OCI-LY7 (cell line): ENCODE measurements at regions not wholly inside any gene's neighbourhood (a gene's known extent, or its start where the extent isn't known, plus 50 kb on each side); places are given as distances from the start of the nearest gene placed in this dataset.

Experiments
- BruUV-seq: library from RNA; stranded (reverse); fragments of 400-500 nt; replicated peaks from 2 replicates; lab custom pipeline; 2021; lab: Mats Ljungman, UMichigan
- CTCF ChIA-PET: fragments of 300-600 bp; sonication (Branson Sonifier 250); formaldehyde crosslinking; loops from one replicate; lab custom pipeline; 2022; ENCODE audit warnings: antibody characterized with exemption; ENCODE audit not compliant: unreplicated experiment; lab: Charles Lee
- POLR2A ChIA-PET: fragments of 300-600 bp; sonication (Branson Sonifier 250); formaldehyde crosslinking; loops from one replicate; lab custom pipeline; 2022; ENCODE audit warnings: antibody characterized with exemption; lab: Charles Lee
- DNase-seq: peaks from one replicate; pipeline ENCODE4 v3.0.0-alpha.2; 2015; ENCODE audit warnings: low spot score
- H2AFZ ChIP-seq: fragments of 200-600 bp; sonication (generic), shearing (Covaris generic); 2 replicates; pipeline ENCODE4 v1.6.1; 2014; ENCODE audit warnings: mild to moderate bottlenecking, antibody characterized with exemption, low read length, moderate library complexity
- H3K27ac ChIP-seq: fragments of 200-600 bp; sonication (generic); 2 replicates; pipeline ENCODE4 v1.5.1; 2014; ENCODE audit warnings: mixed run types, low read depth, mild to moderate bottlenecking, moderate library complexity, low read length, inconsistent platforms; ENCODE audit not compliant: poor library complexity, severe bottlenecking
- H3K36me3 ChIP-seq: fragments of 200-600 bp; sonication (generic); 2 replicates; pipeline ENCODE4 v1.6.1; 2014; ENCODE audit warnings: mild to moderate bottlenecking, antibody characterized with exemption, low read length, moderate library complexity, mixed read lengths; ENCODE audit not compliant: insufficient read depth
- H3K4me1 ChIP-seq: fragments of 200-600 bp; sonication (generic); 2 replicates; pipeline ENCODE4 v1.5.1; 2014; ENCODE audit warnings: mild to moderate bottlenecking, low read length; ENCODE audit not compliant: insufficient read depth, poor library complexity, severe bottlenecking
- H3K4me2 ChIP-seq: fragments of 200-600 bp; sonication (generic); 2 replicates; pipeline ENCODE4 v1.6.1; 2014; ENCODE audit warnings: mild to moderate bottlenecking, low read length
- H3K4me3 ChIP-seq: fragments of 200-600 bp; sonication (generic); 2 replicates; pipeline ENCODE4 v1.5.1; 2014; ENCODE audit warnings: mild to moderate bottlenecking, low read depth, low read length; ENCODE audit not compliant: poor library complexity, severe bottlenecking
- H3K79me2 ChIP-seq: fragments of 200-600 bp; sonication (generic); 2 replicates; pipeline ENCODE4 v1.6.1; 2016; ENCODE audit warnings: low read depth, mild to moderate bottlenecking, low read length, moderate library complexity, mixed read lengths; ENCODE audit not compliant: insufficient read depth
- H3K9me2 ChIP-seq: fragments of 200-600 bp; sonication (generic); 2 replicates; pipeline ENCODE4 v1.6.1; 2016; ENCODE audit warnings: mild to moderate bottlenecking, low read length, mixed read lengths; ENCODE audit not compliant: insufficient read depth
- H3K9me3 ChIP-seq: fragments of 200-600 bp; sonication (generic); 2 replicates; pipeline ENCODE4 v1.6.1; 2014; ENCODE audit warnings: mild to moderate bottlenecking, mixed run types, low read length, mixed read lengths
- H4K20me1 ChIP-seq: fragments of 200-600 bp; sonication (generic); 2 replicates; pipeline ENCODE4 v1.6.1; 2014; ENCODE audit warnings: mild to moderate bottlenecking, antibody characterized with exemption, low read length, moderate library complexity, mixed read lengths; ENCODE audit not compliant: insufficient read depth
- CTCF ChIP-seq: fragments of 200-600 bp; sonication (generic); conservative IDR thresholded peaks from 2 replicates; pipeline ENCODE4 v1.5.1; 2014; ENCODE audit warnings: mild to moderate bottlenecking, antibody characterized with exemption, low read length, moderate library complexity, mixed read lengths
- EZH2phosphoT487 ChIP-seq: fragments of 200-600 bp; sonication (generic); IDR thresholded peaks from 2 replicates; pipeline ENCODE4 v1.6.1; 2018; ENCODE audit warnings: low read depth, borderline replicate concordance, mild to moderate bottlenecking, mixed run types, antibody characterized with exemption, low read length, moderate library complexity, mixed read lengths
- intact Hi-C: fragments of 100-400 bp; cut with micrococcal nuclease; formaldehyde crosslinking; loops from one replicate; pipeline ENCODE4 v1.10.0; 2022; ENCODE audit not compliant: unreplicated experiment

DNA sequence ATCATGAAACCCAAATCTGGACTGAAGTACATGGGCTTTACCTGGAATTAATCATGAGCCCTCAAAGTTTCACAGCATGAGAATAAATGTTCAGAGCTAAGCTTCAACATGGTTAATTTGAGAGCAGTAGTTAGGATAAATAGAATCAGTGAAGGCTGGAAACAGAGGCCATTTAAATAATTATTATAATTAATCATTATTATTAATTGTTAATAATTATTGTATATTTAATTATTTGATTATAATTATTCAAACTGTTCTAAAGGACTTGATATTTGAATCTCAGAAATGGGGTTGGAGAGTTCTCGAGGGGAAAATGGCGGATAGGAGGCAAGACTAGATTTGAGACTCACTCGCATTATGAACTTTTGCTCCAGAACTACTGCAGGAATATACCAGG, 119.6 kb upstream of the ITGA1 start:
- Histone ChIP-seq H3K79me2 (no peaks in the 10 kb centered on the region), H4K20me1 (no peaks in the 10 kb centered on the region), H3K4me3 (no peak overlapping the region), H3K4me1 (no peaks in the 10 kb centered on the region), H3K9me3 (no peaks in the 10 kb centered on the region), H3K9me2 (no peaks in the 10 kb centered on the region), H3K36me3 (no peaks in the 10 kb centered on the region), H3K27ac (no peak overlapping the region), H3K4me2 (no peak overlapping the region), H2AFZ (no peak overlapping the region)
- CTCF ChIA-PET: no interaction called here
- no peak for DNase-seq
- POLR2A ChIA-PET: no interaction called here
- TF ChIP-seq EZH2phosphoT487 (no peak), CTCF (no peak)
- intact Hi-C loops: no loop called here
- no TSS peak for BruUV-seq

- no TSS peak for BruUV-seq
- POLR2A ChIA-PET: no interaction called here
- H3K4me3 ChIP-seq: no peak overlapping the region
- no peaks in the 10 kb centered on the region for H3K9me3 ChIP-seq
- H3K79me2 ChIP-seq: no peaks in the 10 kb centered on the region
- intact Hi-C loops: no loop called here
- no peak overlapping the region for H3K27ac ChIP-seq
- CTCF ChIA-PET: no interaction called here
- no peaks in the 10 kb centered on the region for H3K9me2 ChIP-seq
- no peak overlapping the region for H2AFZ ChIP-seq
- H4K20me1 ChIP-seq: no peaks in the 10 kb centered on the region
- DNase-seq: no peak
- no peak overlapping the region for H3K4me2 ChIP-seq
- TF ChIP-seq CTCF: no peak
- no peak for TF ChIP-seq EZH2phosphoT487
- no peaks in the 10 kb centered on the region for H3K36me3 ChIP-seq
- H3K4me1 ChIP-seq: no peaks in the 10 kb centered on the region
Measured at GRCh38 chr5:52668544-52669185, 119.1 kb upstream of the ITGA1 start.

DNA sequence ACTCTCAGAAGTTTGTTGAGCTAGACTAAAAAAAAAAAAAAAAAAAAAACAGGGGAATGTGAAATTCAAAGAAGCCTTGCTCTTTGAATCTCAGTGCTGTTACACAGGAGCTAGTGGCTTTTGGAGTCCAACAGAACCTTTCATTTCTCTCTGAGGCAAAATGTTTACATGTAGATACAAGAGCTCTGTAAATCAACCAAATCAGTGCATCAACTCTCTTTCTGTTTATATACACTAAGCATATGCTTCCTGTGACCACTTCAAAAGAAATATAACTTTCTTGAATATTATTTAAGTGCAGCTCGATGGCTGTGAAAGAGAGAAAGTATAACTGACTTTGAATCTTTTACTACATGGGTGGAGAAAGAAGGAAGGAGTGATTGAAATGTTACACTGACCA, 115.3 kb upstream of the ITGA1 start:
- no peak overlapping the region for H2AFZ ChIP-seq
- no peaks in the 10 kb centered on the region for H4K20me1 ChIP-seq
- BruUV-seq: no TSS peak
- H3K36me3 ChIP-seq: no peaks in the 10 kb centered on the region
- intact Hi-C loops: no loop called here
- no peaks in the 10 kb centered on the region for H3K9me2 ChIP-seq
- H3K4me3 ChIP-seq: no peak overlapping the region
- no peaks in the 10 kb centered on the region for H3K9me3 ChIP-seq
- CTCF ChIA-PET: no interaction called here
- TF ChIP-seq EZH2phosphoT487 (no peak), CTCF (no peak)
- H3K79me2 ChIP-seq: no peaks in the 10 kb centered on the region
- H3K4me2 ChIP-seq: no peak overlapping the region
- DNase-seq: no peak
- no peak overlapping the region for H3K27ac ChIP-seq
- POLR2A ChIA-PET: interaction anchor here (0.7 kb wide), 2 partner anchors 85 to 107 kb away, joined by 4 read pairs; no protein-coding TSS in a partner anchor
- no peaks in the 10 kb centered on the region for H3K4me1 ChIP-seq
